ENCODE measurements at regions not wholly inside any gene's neighbourhood (a gene's known extent, or its start where the extent isn't known, plus 50 kb on each side); places are given as distances from the start of the nearest gene placed in this dataset.
"Not testable (repeated sequence)": the region's sequence is repeated elsewhere in the genome, so short reads cannot be mapped to it uniquely, and the experiment has no call there.

- DNase-seq (ENCODE audit: low read depth in 4 of 4, low spot score in 1 of 4) = no peak
Observed at GRCh38 chr4:155592179-155592937, 74.3 kb upstream of the GUCY1A1 start.

DNA sequence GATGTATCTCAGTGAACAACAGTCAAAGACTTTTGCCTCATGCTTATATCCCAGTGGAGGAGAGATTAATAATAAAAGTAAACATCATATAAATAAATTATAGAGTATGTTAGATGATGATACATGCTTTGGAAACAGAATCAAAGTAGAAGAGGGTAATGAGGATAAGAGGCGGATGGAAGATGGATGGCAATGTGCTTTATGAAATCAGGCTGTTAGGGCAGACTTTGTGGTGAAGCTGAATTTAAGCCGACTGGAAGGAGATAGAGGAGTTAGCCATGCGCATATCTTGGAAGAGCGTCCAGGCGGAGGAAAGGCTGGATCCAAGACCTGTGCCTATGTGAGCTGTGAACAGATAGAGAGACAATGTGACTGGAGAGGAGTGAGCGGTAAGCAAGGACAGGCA lies 74.9 kb upstream of the GUCY1A1 start:
- DNase-seq (ENCODE audit: low read depth in 4 of 4, low spot score in 1 of 4) = no peak

DNA sequence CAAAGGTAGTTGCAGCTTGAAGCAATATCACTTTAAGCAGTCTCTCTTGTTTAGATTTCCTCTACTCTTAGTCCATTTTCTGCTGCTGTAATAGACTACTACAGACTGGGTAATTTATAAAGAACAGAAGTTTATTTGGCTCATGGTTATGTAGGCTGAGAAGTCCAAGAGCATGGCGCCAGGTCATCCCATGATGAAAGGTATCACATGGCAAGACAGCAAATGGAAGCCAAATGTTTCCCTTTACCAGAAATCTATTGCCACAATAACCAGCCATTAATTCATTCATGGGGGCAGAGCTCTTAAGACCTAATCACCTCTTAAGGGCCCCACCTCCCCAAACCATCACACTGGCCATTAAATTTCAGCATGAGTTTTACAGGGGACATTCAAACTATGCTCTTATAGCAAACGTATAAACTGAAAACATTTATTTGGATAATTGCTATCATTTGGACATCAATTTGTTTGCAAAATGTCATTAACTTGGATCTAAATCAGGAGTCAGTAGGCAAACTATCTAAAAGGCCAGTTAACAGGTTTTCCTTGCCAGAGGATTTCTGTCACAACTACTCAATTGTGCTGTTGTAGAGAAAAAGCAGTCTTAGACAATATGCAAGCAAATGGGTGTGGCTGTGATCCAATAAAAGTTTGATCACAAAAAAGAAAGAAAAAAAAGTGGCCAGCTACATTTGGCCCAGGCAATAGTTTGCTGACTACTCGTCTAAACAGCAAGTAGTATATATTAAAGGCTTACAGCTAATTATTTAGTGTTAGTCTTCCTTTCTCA lies 75.7 kb upstream of the GUCY1A1 start:
- DNase-seq (ENCODE audit: low read depth in 4 of 4, low spot score in 1 of 4) = no peak

DNA sequence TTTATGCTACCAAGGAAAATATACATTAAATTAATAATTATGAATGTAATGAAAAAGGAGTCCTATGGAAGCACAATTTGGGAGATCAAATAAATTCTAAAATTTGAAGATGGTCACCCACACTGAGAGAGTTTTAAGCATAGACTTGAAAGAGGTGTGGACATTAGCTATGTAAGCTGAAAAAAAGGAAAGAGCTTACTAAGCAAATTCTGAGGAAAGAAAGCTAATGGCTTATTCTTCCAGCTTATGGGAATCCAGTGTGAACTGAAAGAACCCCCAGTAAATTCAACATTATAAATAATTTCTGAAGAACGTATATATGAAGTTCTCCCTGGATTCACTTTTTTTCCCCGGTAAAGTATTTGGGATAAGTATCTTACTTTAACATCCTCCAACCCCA lies 78.2 kb upstream of the GUCY1A1 start:
- DNase-seq (ENCODE audit: low read depth in 4 of 4, low spot score in 1 of 4) = no peak

- no peak for DNase-seq (ENCODE audit: low read depth in 4 of 4, low spot score in 1 of 4)
Observed at GRCh38 chr4:155587766-155588165, 78.9 kb upstream of the GUCY1A1 start.

DNA sequence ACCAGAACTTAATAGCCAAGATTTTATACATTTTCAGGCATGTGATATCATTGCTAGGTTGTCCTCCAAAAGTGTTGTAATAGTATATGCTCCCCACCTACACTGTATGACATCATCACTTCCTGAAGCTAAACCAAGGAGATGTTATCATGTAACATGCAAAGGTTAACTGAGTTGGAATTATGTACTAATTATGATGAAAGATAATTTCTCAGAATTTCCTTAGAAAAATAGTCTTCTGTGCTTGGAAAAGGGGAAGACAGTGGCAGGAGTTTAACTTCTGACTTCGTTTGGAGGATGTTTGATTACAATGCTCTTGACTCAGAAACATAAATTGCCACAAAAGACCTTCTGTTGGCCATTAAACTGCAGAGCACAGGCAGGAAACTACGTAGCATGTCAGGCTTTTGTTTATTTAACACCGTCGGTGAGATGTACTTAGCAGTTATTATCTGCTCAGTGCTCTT lies 83.6 kb upstream of the GUCY1A1 start:
- no peak for DNase-seq (ENCODE audit: low read depth in 4 of 4, low spot score in 1 of 4)

- no peak for DNase-seq (ENCODE audit: low read depth in 4 of 4, low spot score in 1 of 4)
Observed at GRCh38 chr4:155582041-155582440, 84.6 kb upstream of the GUCY1A1 start.

DNA sequence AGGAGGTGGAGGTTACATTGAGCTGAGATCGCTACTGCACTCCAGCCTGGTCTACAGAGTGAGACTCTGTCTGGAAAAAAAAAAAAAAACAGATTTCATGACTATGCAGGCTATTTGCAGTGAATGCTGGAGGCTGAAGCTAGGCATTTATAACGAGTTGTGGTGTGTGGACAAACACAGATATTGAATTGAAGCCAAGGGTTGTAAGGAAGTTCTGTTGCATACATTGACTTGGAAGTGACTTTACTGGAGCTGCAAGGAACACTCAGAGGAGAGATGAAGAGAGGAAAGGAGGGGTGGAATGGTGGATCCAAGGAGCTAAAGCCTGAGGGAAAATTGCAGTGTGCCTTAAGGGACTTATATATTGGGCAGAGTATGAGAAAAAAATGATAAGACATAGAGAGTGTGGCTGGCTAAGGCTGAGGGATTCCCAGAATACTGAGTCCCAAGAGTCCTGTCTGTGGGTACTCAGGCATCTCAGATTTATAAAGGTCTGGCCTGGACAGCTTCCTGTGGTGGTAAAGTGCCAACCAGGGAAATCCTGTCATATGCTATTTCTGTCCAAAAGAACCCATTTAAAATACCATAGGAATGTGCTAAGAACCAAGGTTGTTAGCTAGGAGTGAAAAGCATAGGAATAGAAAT lies 87.8 kb upstream of the GUCY1A1 start:
- no peak for DNase-seq (ENCODE audit: low read depth in 4 of 4, low spot score in 1 of 4)

GRCh38 chr4:155578219-155578618 lies 88.4 kb upstream of the GUCY1A1 start:
- no peak for DNase-seq (ENCODE audit: low read depth in 4 of 4, low spot score in 1 of 4)

DNA sequence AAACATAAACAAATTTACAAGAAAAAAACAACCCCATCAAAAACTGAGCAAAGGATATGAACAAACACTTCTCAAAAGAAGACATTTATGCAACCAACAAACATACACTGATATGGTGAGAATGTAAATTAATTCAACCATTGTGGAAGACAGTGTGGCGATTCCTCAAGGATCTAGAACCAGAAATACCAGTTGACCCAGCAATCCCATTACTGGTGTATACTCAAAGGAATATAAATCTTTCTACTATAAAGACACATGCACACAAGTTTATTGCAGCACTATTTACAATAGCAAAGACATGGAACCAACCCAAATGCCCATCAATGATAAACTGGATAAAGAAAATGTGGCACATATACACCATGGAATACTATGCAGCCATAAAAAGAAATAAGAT lies 92.3 kb upstream of the GUCY1A1 start:
- DNase-seq (ENCODE audit: low read depth in 4 of 4, low spot score in 1 of 4) = not testable (repeated sequence)

DNA sequence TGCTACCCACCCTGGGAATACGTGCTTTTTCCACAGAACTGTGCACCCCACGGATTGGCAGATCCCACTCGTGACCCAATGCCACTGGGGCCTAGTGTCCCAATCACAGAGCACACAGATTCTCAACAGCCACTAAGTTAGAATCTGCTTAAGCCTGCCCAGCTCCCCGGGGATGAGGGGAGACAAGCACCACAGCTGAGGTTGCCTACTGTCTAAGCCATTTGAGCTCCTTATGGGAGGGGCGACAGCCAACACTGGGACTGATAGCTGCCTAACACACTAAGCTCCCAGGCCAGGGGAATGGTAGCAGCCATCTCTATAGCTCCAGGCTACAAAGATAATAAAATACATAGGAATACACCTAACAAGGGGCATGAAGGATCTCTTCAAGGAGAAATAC lies 93.5 kb upstream of the GUCY1A1 start:
- no peak for DNase-seq (ENCODE audit: low read depth in 4 of 4, low spot score in 1 of 4)

GRCh38 chr4:155572106-155572703 lies 94.4 kb upstream of the GUCY1A1 start:
- DNase-seq (ENCODE audit: low read depth in 4 of 4, low spot score in 1 of 4) = no peak

DNA sequence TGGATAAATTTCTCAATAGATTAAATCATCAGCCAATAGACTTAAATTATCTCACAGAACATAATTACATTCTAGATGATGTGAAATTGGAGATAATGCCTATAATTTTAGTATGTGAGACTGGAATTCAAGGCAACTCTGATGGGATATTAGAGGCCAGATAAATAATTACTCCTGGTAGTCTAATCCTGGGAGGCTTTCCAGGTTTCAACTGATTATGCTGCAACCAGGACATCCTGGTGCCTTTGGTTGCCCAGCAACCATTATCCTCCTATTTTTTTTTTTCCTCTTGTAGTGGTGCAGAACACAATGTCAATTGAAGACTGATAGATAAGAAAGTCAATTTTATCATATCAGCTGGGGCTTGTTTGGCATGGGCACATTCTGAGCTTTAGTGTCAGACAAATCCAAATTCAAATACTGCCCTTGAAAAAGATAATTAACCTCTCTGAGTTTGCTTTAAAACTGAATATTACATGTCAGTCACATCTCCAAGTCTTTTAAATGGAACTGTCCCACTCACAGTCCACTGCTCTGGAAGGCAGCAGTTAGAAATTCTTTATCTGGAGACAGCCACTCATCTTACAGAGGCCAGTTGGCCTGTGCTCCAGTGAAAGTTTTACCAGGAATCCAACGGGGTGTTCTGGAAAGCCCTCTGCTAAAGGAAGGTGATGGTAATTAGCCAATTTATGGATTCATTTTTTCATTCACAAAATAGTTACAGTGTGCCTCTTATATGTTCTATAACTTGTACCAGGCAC lies 95.3 kb upstream of the GUCY1A1 start:
- no peak for DNase-seq (ENCODE audit: low read depth in 4 of 4, low spot score in 1 of 4)

DNA sequence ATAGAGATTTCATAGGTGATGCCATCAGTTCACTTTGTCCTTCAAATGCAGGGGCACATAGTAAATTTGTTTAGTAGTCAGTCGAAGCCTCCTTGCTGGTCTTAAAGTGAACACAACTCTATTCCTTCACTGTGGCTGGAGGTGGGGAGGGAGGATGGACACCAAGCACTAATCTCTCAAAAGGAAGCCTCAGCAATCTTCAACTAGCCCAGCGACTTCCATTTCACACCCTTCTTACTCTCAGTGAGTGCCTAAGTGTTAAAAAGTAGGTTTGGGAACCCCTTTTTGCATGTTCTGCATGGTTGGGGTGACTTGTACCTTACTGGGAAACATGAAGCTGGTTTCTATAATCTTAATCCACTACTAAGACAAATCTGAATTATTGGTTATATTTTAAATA lies 96.0 kb upstream of the GUCY1A1 start:
- no peak for DNase-seq (ENCODE audit: low read depth in 4 of 4, low spot score in 1 of 4)

- no peak for DNase-seq (ENCODE audit: low read depth in 4 of 4, low spot score in 1 of 4)
Observed at GRCh38 chr4:155569960-155570515, 96.6 kb upstream of the GUCY1A1 start.

DNA sequence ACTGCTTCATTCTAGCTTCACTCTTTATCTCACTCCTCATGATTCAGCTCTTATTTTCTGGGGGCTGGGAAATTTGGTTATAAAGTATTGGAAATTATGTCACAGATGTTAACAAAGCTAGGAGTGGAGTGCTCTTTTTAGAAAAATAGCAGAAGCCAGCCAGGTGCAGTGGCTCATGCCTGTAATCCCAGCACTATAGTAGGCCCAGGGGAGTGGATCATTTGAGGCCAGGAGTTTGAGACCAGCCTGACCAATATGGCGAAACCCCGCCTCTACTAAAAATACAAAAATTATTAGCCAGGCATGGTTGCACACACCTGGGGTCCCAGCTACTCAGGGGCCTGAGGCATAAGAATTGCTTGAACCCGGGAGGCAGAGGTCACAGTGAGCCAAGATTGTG lies 97.2 kb upstream of the GUCY1A1 start:
- DNase-seq (ENCODE audit: low read depth in 4 of 4, low spot score in 1 of 4) = no peak

DNA sequence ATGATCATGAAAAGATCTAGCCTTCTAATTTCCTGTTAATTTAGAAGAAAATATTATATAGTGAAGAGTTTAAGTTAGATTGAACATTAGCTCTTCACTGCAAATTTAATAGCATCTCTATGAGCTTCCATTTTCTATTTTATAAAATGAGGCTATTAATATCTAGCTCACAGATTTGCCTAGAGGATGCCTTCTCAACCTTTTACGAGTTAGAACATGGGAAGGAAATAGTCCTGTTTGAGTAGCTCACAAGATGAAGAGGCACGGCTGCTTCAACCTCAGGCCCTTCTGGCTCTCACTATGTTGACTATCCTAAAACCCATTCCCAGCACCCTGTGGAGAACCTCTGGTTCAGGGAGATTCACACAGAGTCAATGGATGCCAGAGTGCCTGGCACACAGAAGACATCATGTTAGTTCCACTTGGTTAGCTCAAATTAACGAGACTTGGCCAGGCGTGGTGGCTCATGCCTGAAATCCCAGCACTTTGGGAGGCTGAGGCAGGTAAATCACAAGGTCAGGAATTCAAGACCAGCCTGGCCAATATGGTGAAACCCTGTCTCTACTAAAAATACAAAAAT lies 97.9 kb upstream of the GUCY1A1 start:
- no peak for DNase-seq (ENCODE audit: low read depth in 4 of 4, low spot score in 1 of 4)

- DNase-seq (ENCODE audit: low read depth in 4 of 4, low spot score in 1 of 4) = no peak
Observed at GRCh38 chr4:155566354-155566753, 100.3 kb upstream of the GUCY1A1 start.

- DNase-seq (ENCODE audit: low read depth in 4 of 4, low spot score in 1 of 4) = no peak
Observed at GRCh38 chr4:155565776-155566175, 100.9 kb upstream of the GUCY1A1 start.

- no peak for DNase-seq (ENCODE audit: low read depth in 4 of 4, low spot score in 1 of 4)
Observed at GRCh38 chr4:155565330-155565729, 101.3 kb upstream of the GUCY1A1 start.

Data from stimulated activated CD4-positive, alpha-beta T cell treated with anti-CD3 and anti-CD28 coated beads, Interleukin-1b, Interleukin-23, amount 100 ng/mL, for 24 hours (primary cell).